PC-9 (cell line): ENCODE measurements at regions not wholly inside any gene's neighbourhood (a gene's known extent, or its start where the extent isn't known, plus 50 kb on each side); places are given as distances from the start of the nearest gene placed in this dataset.

Source experiments
- BruUV-seq: library from RNA; stranded (reverse); fragments of 400-500 nt; replicated peaks from 2 replicates; lab custom pipeline; 2021; lab: Mats Ljungman, UMichigan
- CTCF ChIA-PET: fragments of 300-600 bp; sonication (Branson Sonifier 250); formaldehyde crosslinking; loops from one replicate; lab custom pipeline; 2022; ENCODE audit warnings: antibody characterized with exemption; lab: Charles Lee
- POLR2A ChIA-PET: fragments of 300-600 bp; sonication (Branson Sonifier 250); formaldehyde crosslinking; loops from one replicate; lab custom pipeline; 2022; ENCODE audit warnings: antibody characterized with exemption; ENCODE audit not compliant: unreplicated experiment; lab: Charles Lee
- DNase-seq, 2 experiments: peaks; one replicate each; pipeline versions ENCODE4 v3.0.0 to v3.0.0-alpha.2; 2015 to 2022; ENCODE audit warnings: mixed read lengths in 1 of 2
- H2AFZ ChIP-seq: fragments of 200-600 bp; sonication (generic); 2 replicates; pipeline ENCODE4 v1.8.1; 2017; ENCODE audit warnings: antibody characterized with exemption
- H3F3A ChIP-seq: fragments of 200-600 bp; sonication (generic); 2 replicates; pipeline ENCODE4 v1.8.1; 2017; ENCODE audit warnings: antibody characterized with exemption, mild to moderate bottlenecking, low read depth; ENCODE audit not compliant: insufficient read depth
- H3K27ac ChIP-seq: fragments of 200-600 bp; sonication (generic); 2 replicates; pipeline ENCODE4 v1.6.1; 2016; ENCODE audit warnings: mixed run types
- H3K27me3 ChIP-seq: fragments of 200-600 bp; sonication (generic); 2 replicates; pipeline ENCODE4 v1.6.1; 2016; ENCODE audit warnings: low read depth, mixed run types; ENCODE audit not compliant: insufficient read depth
- H3K36me3 ChIP-seq: fragments of 200-600 bp; sonication (generic); 2 replicates; pipeline ENCODE4 v1.6.1; 2016; ENCODE audit warnings: low read depth, mixed run types
- H3K4me1 ChIP-seq: fragments of 200-600 bp; sonication (generic); replicated peaks from 2 replicates; pipeline ENCODE4 v1.6.1; 2016; ENCODE audit warnings: mixed run types; ENCODE audit not compliant: insufficient read depth
- H3K4me2 ChIP-seq: fragments of 200-600 bp; sonication (generic); 2 replicates; pipeline ENCODE4 v1.6.1; 2017; ENCODE audit warnings: mixed run types
- H3K4me3 ChIP-seq: fragments of 200-600 bp; sonication (generic); 2 replicates; pipeline ENCODE4 v1.6.1; 2016; ENCODE audit warnings: mixed run types
- H3K79me2 ChIP-seq: fragments of 200-600 bp; sonication (generic); 2 replicates; pipeline ENCODE4 v1.6.1; 2017; ENCODE audit warnings: low read depth, mixed run types
- H3K9me2 ChIP-seq: fragments of 200-600 bp; sonication (generic); 2 replicates; pipeline ENCODE4 v1.8.1; 2017; ENCODE audit warnings: mild to moderate bottlenecking; ENCODE audit not compliant: insufficient read depth
- H3K9me3 ChIP-seq: fragments of 200-600 bp; sonication (generic); 2 replicates; pipeline ENCODE4 v1.8.1; 2016; ENCODE audit warnings: low read depth; ENCODE audit not compliant: insufficient read depth
- H4K20me1 ChIP-seq: fragments of 200-600 bp; sonication (generic); 2 replicates; pipeline ENCODE4 v1.8.1; 2017; ENCODE audit not compliant: insufficient read depth
- CTCF ChIP-seq: fragments of 200-600 bp; sonication (generic); conservative IDR thresholded peaks from 2 replicates; pipeline ENCODE4 v1.6.1; 2017; ENCODE audit warnings: mixed run types, antibody characterized with exemption, mild to moderate bottlenecking, moderate library complexity
- EZH2 ChIP-seq: fragments of 200-600 bp; sonication (generic); IDR thresholded peaks from 2 replicates; pipeline ENCODE4 v1.8.0; 2017; ENCODE audit warnings: antibody characterized with exemption, low read depth
- intact Hi-C: fragments of 100-400 bp; cut with micrococcal nuclease; formaldehyde crosslinking; loops from one replicate; pipeline ENCODE4 v1.10.0; 2022; ENCODE audit not compliant: unreplicated experiment

GRCh38 chr9:18138656-18139055 lies 335.3 kb upstream of the ADAMTSL1 start:
- H3K9me3 ChIP-seq = no peaks in the 10 kb centered on the region
- H3K27me3 ChIP-seq = no peaks in the 10 kb centered on the region
- no peaks in the 10 kb centered on the region for H3K9me2 ChIP-seq
- H3K4me2 ChIP-seq = no peak overlapping the region
- CTCF ChIA-PET = no interaction called here
- TF ChIP-seq EZH2 = no peak
- TF ChIP-seq CTCF = no peak
- no peak overlapping the region for H2AFZ ChIP-seq
- no peak overlapping the region for H3K4me3 ChIP-seq
- H3K79me2 ChIP-seq = no peaks in the 10 kb centered on the region
- no peaks in the 10 kb centered on the region for H3K36me3 ChIP-seq
- H4K20me1 ChIP-seq = no peaks in the 10 kb centered on the region
- no peaks in the 10 kb centered on the region for H3F3A ChIP-seq
- H3K27ac ChIP-seq = no peak overlapping the region
- BruUV-seq = no TSS peak
- intact Hi-C loops = no loop called here
- DNase-seq = no peak
- POLR2A ChIA-PET = no interaction called here
- no peaks in the 10 kb centered on the region for H3K4me1 ChIP-seq

- H4K20me1 ChIP-seq = no peaks in the 10 kb centered on the region
- BruUV-seq = no TSS peak
- no peaks in the 10 kb centered on the region for H3F3A ChIP-seq
- no peak for DNase-seq
- no peaks in the 10 kb centered on the region for H3K9me3 ChIP-seq
- no peak overlapping the region for H2AFZ ChIP-seq
- no peaks in the 10 kb centered on the region for H3K27me3 ChIP-seq
- H3K27ac ChIP-seq = no peak overlapping the region
- no peaks in the 10 kb centered on the region for H3K4me1 ChIP-seq
- no peaks in the 10 kb centered on the region for H3K36me3 ChIP-seq
- CTCF ChIA-PET = no interaction called here
- POLR2A ChIA-PET = no interaction called here
- intact Hi-C loops = no loop called here
- no peak overlapping the region for H3K4me3 ChIP-seq
- no peaks in the 10 kb centered on the region for H3K9me2 ChIP-seq
- no peak for TF ChIP-seq EZH2
- TF ChIP-seq CTCF = no peak
- no peak overlapping the region for H3K4me2 ChIP-seq
- no peaks in the 10 kb centered on the region for H3K79me2 ChIP-seq
Observed at GRCh38 chr9:18141681-18142080, 332.3 kb upstream of the ADAMTSL1 start.

- Histone ChIP-seq H3K9me2 (no peaks in the 10 kb centered on the region), H3K4me3 (no peak overlapping the region), H3K27me3 (no peaks in the 10 kb centered on the region), H2AFZ (no peak overlapping the region), H3F3A (no peaks in the 10 kb centered on the region), H3K4me1 (no peaks in the 10 kb centered on the region), H3K4me2 (no peak overlapping the region), H3K36me3 (no peaks in the 10 kb centered on the region), H3K27ac (no peak overlapping the region), H4K20me1 (no peaks in the 10 kb centered on the region), H3K79me2 (no peaks in the 10 kb centered on the region), H3K9me3 (no peaks in the 10 kb centered on the region)
- ChIA-PET POLR2A (no interaction called here), CTCF (no interaction called here)
- intact Hi-C loops = no loop called here
- no peak for DNase-seq
- TF ChIP-seq EZH2 (no peak), CTCF (no peak)
- BruUV-seq = no TSS peak
Observed at GRCh38 chr9:18143073-18143745, 330.7 kb upstream of the ADAMTSL1 start.
